ENCODE measurements at regions not wholly inside any gene's neighbourhood (a gene's known extent, or its start where the extent isn't known, plus 50 kb on each side); places are given as distances from the start of the nearest gene placed in this dataset.

- TF ChIP-seq EZH2 (IDR thresholded peaks at IDR 0.05; ENCODE audit: low read length, missing control alignments) (no peak), CTCF (conservative IDR thresholded peaks at IDR 0.05 in 1 of 2, IDR thresholded peaks at IDR 0.05 in 1 of 2; ENCODE audit: low read depth in 1 of 2, low read length in 2 of 2) (no peak)
These were observed 365.3 kb upstream of the TCF4 start for GRCh38 chr18:55953326-55953725.

All from fibroblast of lung (primary cell).